ENCODE measurements at regions not wholly inside any gene's neighbourhood (a gene's known extent, or its start where the extent isn't known, plus 50 kb on each side); places are given as distances from the start of the nearest gene placed in this dataset.

DNA sequence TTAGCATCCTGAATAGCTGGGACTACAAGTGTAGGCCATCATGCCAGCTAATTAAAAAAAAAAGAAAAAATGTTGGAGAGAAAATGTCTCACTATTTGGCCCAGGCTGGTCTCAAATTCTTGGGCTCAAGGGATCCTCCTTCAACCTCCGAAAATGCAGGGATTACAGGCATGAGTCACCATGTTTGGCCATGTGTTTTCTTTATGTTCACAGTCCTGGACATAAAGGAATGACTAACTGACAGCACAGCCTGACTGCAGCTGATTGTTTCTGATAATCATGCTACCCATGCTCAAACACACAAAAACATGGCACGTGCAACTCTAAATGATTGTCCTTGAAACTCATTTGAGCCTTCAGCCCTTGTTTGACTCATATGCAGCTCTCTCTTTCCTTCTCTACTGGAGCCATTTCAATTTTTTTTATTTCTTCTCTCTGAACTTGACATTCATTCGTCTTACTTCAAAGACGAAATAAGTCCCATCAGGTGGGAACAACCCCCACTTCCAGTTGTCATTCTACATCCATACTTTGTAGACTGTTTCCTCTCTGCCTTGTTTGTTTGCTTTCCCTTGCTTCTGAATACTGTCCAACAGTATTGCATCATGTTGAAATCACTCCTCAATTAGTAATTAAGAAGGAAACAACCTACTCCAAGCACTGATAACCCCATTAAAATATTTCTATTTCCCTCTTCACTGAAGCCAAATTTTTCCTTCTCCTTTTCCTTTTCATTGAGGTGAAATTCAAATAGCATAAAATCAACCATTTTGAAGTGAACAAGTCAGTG, 413.0 kb downstream of the BMP2 start:
- intact Hi-C loops (cut with micrococcal nuclease), result no loop called here
- Histone ChIP-seq H3K27ac (ENCODE audit: insufficient read depth, low read length) (no peak overlapping the region), H3K23ac (ENCODE audit: low read depth, low read length) (no peak overlapping the region), H2BK20ac (ENCODE audit: low read depth, low read length) (no peak overlapping the region), H3K36me3 (ENCODE audit: control insufficient read depth, insufficient read depth, low read length) (no peaks in the 10 kb centered on the region), H2AK5ac (ENCODE audit: low read depth, low read length) (no peak overlapping the region), H4K8ac (ENCODE audit: low read depth in 2 of 2, low read length in 2 of 2) (no peak overlapping the region), H3K4ac (ENCODE audit: low read depth, low read length) (no peak overlapping the region), H2AK9ac (replicated peaks; ENCODE audit: low read depth, low read length, poor library complexity) (no peak overlapping the region), H3K14ac (replicated peaks; ENCODE audit: low read depth, low read length) (no peak overlapping the region), H3K4me1 (ENCODE audit: control insufficient read depth, insufficient read depth, low read length) (no peaks in the 10 kb centered on the region), H2AFZ (replicated peaks; ENCODE audit: low read length, poor library complexity) (no peak overlapping the region), H3K18ac (ENCODE audit: low read depth, low read length) (no peak overlapping the region), H3K4me3 (ENCODE audit: insufficient read depth, low read depth, low read length) (no peak overlapping the region), H4K20me1 (ENCODE audit: insufficient read depth, low read length) (no peaks in the 10 kb centered on the region), H2BK15ac (ENCODE audit: low read depth, low read length) (no peak overlapping the region), H3K56ac (ENCODE audit: extremely low read depth, insufficient read depth, low read length) (no peak overlapping the region), H3K79me1 (ENCODE audit: low read depth in 1 of 2, low read length in 2 of 2) (no peaks in the 10 kb centered on the region), H2BK120ac (ENCODE audit: low read depth, low read length) (no peak overlapping the region), H3K9ac (ENCODE audit: low read depth, low read length) (no peak overlapping the region), H4K91ac (ENCODE audit: insufficient read depth, low read depth, low read length) (no peak overlapping the region), H2BK5ac (ENCODE audit: low read depth, low read length, poor library complexity, severe bottlenecking) (no peak overlapping the region), H3K4me2 (ENCODE audit: low read depth, low read length) (no peak overlapping the region), H3K9me3 (ENCODE audit: control insufficient read depth, insufficient read depth, low read length) (0 out of 2 replicates have a peak, but pooled peaks cover 3% of the 10 kb centered on the region), H3K9me1 (ENCODE audit: insufficient read depth, low read length) (no peaks in the 10 kb centered on the region), H4K5ac (ENCODE audit: low read depth, low read length) (no peak overlapping the region), H3K27me3 (ENCODE audit: control insufficient read depth, insufficient read depth, low read length) (no peaks in the 10 kb centered on the region)
- dilution Hi-C loops (cut with HindIII; ENCODE audit: low sequenced_read_pairs, unreplicated experiment), result no loop called here
- no peak for DNase-seq
- no peak for ATAC-seq (ENCODE audit: low read depth)
- POLR2A ChIA-PET (ENCODE audit: unreplicated experiment), result no interaction called here
- no TSS peak for BruUV-seq (replicated peaks)
- CTCF ChIA-PET, result no interaction called here
- whole genome bisulfite sequencing, 2 experiments (ENCODE audit: extremely low coverage in 2 of 2, insufficient read length in 1 of 2), result 0% methylated on average over 1 of the region's 4 CpGs; no CpG with 5 or more reads in 1 of the 2 experiments
- in situ Hi-C loops (cut with MboI; ENCODE audit: low sequenced_read_pairs), result no loop called here
- TF ChIP-seq SMC3 (IDR thresholded peaks at IDR 0.05; ENCODE audit: low read depth, low read length), result no peak
- peak; percentile 35; the same call in 1 of the 2 replicates for TF ChIP-seq CEBPB (IDR thresholded peaks at IDR 0.05; ENCODE audit: low read depth, low read length)
